Glutamatergic neuron (in vitro differentiated cells): ENCODE measurements at regions not wholly inside any gene's neighbourhood (a gene's known extent, or its start where the extent isn't known, plus 50 kb on each side); places are given as distances from the start of the nearest gene placed in this dataset.

Experiments used
- DNase-seq: peaks from one replicate; pipeline ENCODE4 v3.0.0; 2022
- H3K27ac Mint-ChIP-seq: one replicate; pipeline ENCODE4 v1.8.0; 2020; ENCODE audit warnings: mild to moderate bottlenecking, mixed read lengths, inconsistent platforms; ENCODE audit not compliant: unreplicated experiment
- H3K27me3 Mint-ChIP-seq: one replicate; pipeline ENCODE4 v1.8.0; 2020; ENCODE audit warnings: mild to moderate bottlenecking, moderate library complexity, mixed read lengths, inconsistent platforms; ENCODE audit not compliant: unreplicated experiment
- H3K36me3 Mint-ChIP-seq: one replicate; pipeline ENCODE4 v1.8.0; 2020; ENCODE audit warnings: mild to moderate bottlenecking, mixed read lengths, inconsistent platforms; ENCODE audit not compliant: unreplicated experiment
- H3K4me1 Mint-ChIP-seq: one replicate; pipeline ENCODE4 v1.8.0; 2020; ENCODE audit warnings: mild to moderate bottlenecking, low read depth, mixed read lengths, inconsistent platforms; ENCODE audit not compliant: unreplicated experiment
- H3K4me3 Mint-ChIP-seq: one replicate; pipeline ENCODE4 v1.8.0; 2020; ENCODE audit warnings: mild to moderate bottlenecking, mixed read lengths, inconsistent platforms; ENCODE audit not compliant: unreplicated experiment
- H3K9me3 Mint-ChIP-seq: one replicate; pipeline ENCODE4 v1.8.0; 2020; ENCODE audit warnings: mild to moderate bottlenecking, moderate library complexity, mixed read lengths, inconsistent platforms; ENCODE audit not compliant: unreplicated experiment
- CTCF ChIP-seq: fragments of 200-600 bp; sonication (generic); IDR thresholded peaks from one replicate; pipeline ENCODE4 v1.5.0; 2021; ENCODE audit not compliant: partially characterized antibody, unreplicated experiment

- no peaks in the 10 kb centered on the region for H3K9me3 Mint-ChIP-seq
- no peak overlapping the region for H3K27ac Mint-ChIP-seq
- no peaks in the 10 kb centered on the region for H3K4me1 Mint-ChIP-seq
- DNase-seq, result no peak
- no peak for TF ChIP-seq CTCF
- no peaks in the 10 kb centered on the region for H3K27me3 Mint-ChIP-seq
- H3K4me3 Mint-ChIP-seq, result no peak overlapping the region
- no peaks in the 10 kb centered on the region for H3K36me3 Mint-ChIP-seq
Measured at GRCh38 chr4:135098061-135098460, 896.5 kb upstream of the PABPC4L start.

GRCh38 chr4:135073389-135073788, 871.8 kb upstream of the PABPC4L start:
- Mint-ChIP-seq H3K9me3 (peaks cover 5% of the 10 kb centered on the region), H3K4me1 (no peaks in the 10 kb centered on the region), H3K36me3 (no peaks in the 10 kb centered on the region), H3K27ac (no peak overlapping the region), H3K4me3 (no peak overlapping the region), H3K27me3 (no peaks in the 10 kb centered on the region)
- no peak for DNase-seq
- no peak for TF ChIP-seq CTCF

- no peaks in the 10 kb centered on the region for H3K36me3 Mint-ChIP-seq
- no peak overlapping the region for H3K27ac Mint-ChIP-seq
- H3K4me3 Mint-ChIP-seq, result no peak overlapping the region
- no peak for TF ChIP-seq CTCF
- peaks cover 4% of the 10 kb centered on the region for H3K9me3 Mint-ChIP-seq
- DNase-seq, result no peak
- H3K27me3 Mint-ChIP-seq, result no peaks in the 10 kb centered on the region
- no peaks in the 10 kb centered on the region for H3K4me1 Mint-ChIP-seq
Measured at GRCh38 chr4:135072553-135072952, 871.0 kb upstream of the PABPC4L start.

GRCh38 chr4:135065366-135065765, 863.8 kb upstream of the PABPC4L start:
- Mint-ChIP-seq H3K27ac (no peak overlapping the region), H3K4me1 (no peaks in the 10 kb centered on the region), H3K27me3 (no peaks in the 10 kb centered on the region), H3K36me3 (no peaks in the 10 kb centered on the region), H3K4me3 (no peak overlapping the region), H3K9me3 (peaks cover 1% of the 10 kb centered on the region)
- no peak for TF ChIP-seq CTCF
- no peak for DNase-seq

- no peaks in the 10 kb centered on the region for H3K27me3 Mint-ChIP-seq
- H3K4me1 Mint-ChIP-seq, result no peaks in the 10 kb centered on the region
Measured at GRCh38 chr4:135050086-135050717, 848.6 kb upstream of the PABPC4L start.

More at GRCh38 chr4:135050086-135050717, 848.6 kb upstream of the PABPC4L start:
- Mint-ChIP-seq H3K4me3 (no peak overlapping the region), H3K27ac (no peak overlapping the region), H3K9me3 (no peaks in the 10 kb centered on the region), H3K36me3 (no peaks in the 10 kb centered on the region)
- no peak for TF ChIP-seq CTCF
- no peak for DNase-seq
